ENCODE measurements at regions not wholly inside any gene's neighbourhood (a gene's known extent, or its start where the extent isn't known, plus 50 kb on each side); places are given as distances from the start of the nearest gene placed in this dataset.
A peak's percentile ranks its signal among the peaks of the same experiment; 100 is the strongest.

DNA sequence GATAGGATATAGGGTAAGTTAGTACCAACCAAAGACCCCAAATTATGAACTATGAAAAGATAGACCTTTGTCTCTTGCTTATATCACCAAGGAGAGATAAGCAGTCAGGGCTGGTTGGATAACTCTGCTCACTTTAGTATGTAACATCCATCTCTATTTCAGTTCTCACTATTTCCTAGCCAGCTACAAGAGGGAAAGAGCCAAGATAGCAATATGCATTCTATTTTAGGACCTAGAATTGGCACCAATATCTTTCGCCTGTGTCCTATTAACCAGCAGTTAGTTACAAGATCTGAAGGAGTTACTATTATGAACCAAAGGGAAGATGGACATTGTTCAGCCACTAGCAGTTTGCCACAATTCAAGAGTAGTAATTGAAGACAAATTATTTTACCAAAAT lies 457.5 kb downstream of the NSUN3 start:
- no peak for DNase-seq

DNA sequence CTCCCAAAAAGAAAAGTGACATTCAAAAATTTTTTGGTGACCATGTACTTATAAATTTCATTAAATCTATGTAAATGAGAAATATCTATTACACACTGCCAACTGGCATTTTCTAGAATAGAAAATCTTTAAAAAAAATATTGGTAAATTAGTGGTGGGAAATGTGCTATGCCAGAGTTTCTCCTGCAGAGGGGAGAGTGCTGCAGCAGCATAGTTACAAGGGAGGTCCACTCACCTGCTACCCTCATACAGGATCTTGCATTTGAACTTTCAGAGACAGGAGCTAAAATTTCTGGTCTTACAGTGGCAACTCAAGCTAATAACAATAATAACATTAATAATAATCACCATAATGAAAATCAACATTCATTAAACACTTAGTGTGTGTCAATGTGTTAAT lies 459.6 kb downstream of the NSUN3 start:
- no peak for DNase-seq

DNA sequence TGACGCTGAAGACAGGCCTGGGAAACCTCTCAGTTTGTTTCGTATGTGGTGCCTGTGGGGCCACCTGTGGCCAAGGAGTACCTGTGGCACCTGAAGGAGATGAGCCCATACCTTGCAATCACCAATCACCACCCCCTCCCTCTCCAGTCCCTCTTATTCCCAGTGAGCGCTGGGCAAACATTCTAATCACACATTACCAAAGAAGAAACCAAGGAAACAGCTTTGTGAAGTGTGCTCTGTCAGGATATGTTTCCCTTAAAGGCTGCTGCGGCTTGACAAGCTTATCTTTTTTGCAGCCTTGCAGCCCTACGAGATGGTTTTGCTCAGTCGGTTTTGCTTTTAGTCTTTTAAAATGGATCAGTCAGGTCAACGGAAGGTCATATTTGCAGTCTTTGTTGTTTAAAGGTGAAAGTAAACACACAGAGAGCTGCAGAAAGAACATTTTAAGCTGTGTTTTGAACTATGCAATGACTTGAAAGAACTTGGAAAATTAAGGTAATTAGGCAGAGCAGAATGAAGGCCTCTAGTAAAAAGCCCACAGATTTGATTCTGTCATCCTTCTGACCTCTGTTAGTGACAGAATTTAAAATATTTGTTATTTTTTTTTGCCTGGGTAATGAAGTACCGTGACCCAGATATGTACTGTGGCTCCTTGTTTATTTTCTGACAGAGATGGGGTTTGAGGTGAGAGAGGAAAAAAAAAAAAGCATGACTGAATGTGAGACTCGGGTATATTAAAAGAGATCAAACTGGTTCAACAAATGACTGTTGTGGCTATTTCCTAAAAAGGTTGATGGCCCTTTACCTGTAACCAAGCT lies 461.4 kb downstream of the NSUN3 start:
- peak; percentile 6 for DNase-seq

DNA sequence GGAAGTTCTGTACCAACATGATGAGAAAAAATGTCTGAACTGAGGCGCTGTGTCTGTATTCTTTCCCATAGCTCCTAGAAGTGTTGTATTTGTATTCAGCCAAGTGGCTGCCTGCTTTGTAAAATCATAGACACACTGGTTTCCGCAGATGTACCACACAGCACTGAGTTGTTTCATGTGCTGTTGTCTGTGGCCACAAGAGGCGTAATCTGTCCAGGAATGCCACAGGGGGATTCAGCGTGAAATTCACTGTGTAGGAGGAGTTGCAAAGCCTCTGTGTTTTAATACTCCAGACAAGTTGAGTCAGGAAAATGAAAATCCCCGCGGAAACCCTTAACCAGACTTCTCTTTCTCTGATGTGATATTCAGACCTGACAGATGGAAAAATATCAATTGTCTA lies 462.2 kb downstream of the NSUN3 start:
- DNase-seq, result no peak

DNA sequence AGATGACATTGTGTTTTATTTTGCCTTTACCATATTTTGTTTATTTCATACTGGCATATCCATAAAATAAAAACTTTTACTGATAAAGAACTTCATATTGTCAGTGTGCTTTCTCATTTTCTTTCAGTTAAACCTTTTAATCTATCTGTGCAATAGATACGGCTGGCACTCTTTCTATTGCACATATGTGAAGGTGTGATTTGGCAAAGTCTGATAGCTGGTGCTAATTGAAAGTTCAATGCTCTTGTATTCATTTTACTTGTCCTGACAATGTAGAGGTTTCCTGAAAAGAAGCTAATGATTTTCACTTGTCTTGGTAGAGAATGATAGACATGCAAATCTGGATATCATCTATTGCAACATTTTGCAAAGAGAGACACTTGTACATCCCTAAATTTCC lies 467.0 kb downstream of the NSUN3 start:
- DNase-seq, result no peak

DNA sequence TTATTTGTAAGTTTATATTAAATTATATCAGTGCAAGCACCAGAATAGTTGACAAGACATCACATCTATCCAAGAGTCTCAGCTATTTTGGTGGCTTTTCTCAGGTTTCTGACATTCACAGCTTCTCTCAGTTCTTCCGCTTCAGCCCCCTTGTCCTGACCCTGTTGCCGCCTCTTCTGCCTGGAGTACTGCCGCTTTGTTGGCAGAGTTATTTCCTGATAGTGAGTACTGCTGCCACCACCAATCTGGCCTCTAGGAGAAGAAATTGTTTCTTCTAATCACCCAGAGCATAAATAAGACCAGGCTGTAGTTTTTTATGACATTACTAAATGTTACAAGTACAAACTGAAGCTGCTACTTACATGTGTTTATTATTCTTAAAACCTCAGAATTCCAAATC lies 470.1 kb downstream of the NSUN3 start:
- DNase-seq, result no peak

DNA sequence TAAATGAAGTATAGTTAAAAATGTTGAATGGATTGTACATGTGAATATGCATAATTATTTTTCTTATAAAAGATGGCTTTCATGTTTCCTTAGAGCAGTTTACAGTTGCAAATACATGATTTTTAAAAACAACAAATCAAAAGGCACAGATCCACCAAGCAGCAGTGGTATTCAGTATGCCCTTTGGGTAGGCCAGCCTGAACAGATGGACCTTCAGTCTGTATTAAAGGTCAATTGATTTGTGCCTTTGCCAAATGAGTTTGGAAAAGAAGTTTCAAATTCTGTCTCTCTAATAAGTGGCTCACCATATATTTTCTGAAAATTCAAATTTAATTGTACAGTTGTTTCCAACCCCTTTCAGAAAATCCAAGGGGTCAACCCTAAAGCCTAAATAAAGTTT lies 477.1 kb downstream of the NSUN3 start:
- no peak for DNase-seq

DNA sequence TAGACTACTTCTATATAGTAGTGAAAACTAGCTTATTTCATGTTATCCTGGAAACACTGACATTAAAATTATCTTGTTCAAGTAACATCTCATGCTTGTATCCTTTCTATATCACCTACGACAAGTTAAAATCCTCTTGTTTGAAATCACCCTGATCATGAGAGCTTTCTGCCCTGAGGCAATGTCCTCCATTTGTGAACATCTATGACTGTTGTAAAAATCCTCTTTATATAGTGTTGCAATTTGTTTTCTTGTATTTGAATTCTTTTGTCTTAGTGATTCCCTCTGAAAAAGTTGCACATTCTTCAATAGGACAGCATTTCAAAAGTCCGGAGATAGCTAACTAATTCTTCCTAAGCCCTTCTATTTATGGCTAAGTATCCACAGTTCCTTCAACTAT lies 480.3 kb downstream of the NSUN3 start:
- no peak for DNase-seq

DNA sequence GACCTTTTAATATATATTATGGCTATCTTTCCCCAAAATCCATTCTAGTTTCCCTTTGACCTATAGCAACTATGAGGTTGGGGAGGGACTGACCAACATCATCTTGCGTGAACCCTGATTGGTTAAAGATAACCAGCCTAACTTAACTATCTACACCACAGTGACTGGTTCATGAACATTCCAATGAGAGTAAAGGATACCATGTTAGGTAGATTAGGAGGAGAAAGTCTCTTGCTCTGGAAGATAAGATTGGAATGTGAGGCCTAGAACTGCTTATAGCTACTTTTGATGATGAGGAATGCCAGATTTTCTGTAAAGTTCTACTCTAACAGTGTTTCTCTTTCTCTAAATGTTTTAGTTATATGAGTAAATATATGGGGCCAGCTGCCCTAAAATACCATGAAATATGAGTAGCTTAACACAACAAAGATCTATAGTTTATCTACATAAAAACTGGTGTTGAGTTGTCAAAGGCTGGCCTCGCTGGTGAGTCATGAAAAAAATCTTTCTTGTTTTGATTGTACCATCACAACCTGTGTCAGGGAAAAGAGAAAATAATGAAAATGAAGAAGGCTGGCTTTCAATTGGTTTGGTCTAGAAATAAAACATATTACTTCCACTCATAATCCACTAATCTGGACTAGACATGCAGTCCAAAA lies 481.4 kb downstream of the NSUN3 start:
- DNase-seq, result no peak

DNA sequence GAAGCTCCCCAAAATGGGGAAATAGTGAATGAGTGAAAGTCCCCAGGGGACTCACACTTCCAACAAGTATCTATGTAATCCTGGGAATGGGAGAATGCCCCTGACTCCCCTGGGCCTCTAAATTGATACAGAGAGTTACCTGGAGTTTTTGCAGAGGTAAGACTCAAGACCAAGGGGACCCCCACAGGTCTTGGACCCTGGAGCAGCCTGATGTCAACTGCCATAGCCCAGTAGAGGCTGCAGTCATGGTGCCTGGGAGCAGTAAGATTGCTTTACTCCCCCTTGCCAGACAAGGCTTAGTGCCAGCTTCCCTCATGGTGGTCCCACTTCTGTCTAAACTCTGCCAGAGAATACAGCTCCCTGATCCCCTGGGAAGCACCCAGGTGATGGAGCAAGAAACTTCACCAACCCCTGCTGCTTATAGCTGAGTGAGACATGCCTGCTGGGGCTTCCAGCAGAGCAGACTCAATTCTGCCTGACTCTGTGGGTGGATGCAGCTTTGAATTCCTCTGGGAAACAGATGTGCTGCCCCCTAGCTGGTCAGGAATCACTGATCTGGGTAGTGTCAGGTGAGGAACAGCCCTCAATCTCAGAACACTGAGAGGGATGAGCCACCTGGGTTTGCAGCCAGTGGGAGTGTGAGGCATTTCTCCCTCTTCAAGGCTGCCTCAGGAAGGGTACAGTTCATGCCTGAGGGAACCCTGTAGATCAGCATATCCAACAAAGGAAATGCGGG lies 485.9 kb downstream of the NSUN3 start:
- no peak for DNase-seq

DNA sequence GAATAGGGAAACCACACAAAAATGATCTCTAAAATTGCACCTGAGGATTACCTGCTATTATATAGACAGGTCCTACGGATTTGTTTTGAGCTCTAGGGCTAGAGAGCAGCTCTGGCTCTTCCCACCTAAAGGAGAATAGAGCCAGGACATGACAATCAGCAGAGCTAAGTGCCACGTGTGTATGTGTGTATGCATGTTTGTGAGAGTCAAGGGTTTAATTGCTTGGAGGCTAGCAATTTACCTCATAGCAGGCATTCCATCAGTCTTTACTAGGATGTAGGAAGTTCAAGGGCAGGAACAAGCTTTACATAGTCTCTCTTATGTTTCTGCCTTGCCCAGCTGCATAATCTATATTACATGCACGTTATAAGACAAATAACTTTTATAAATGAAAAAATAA lies 498.2 kb downstream of the NSUN3 start:
- no peak for DNase-seq

DNA sequence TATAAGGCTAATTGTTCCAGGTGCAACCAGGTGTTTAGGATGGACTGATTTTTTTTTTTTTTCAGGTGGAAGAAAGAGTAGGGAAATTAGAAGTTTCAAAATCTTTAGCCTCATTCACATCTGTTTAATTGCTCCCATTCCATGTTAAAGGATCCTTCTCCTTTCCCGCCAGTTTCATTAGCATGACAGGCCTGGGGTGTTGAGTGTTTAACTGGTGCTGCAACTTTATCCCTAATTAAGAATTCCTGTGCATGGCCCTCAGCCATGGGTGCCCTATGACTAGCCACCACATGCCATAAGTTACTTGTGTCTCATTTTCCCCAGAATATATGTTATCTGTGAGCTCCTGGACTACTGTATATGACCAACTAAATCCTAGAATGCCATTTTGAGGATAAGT lies 501.4 kb downstream of the NSUN3 start:
- DNase-seq, result no peak

DNA sequence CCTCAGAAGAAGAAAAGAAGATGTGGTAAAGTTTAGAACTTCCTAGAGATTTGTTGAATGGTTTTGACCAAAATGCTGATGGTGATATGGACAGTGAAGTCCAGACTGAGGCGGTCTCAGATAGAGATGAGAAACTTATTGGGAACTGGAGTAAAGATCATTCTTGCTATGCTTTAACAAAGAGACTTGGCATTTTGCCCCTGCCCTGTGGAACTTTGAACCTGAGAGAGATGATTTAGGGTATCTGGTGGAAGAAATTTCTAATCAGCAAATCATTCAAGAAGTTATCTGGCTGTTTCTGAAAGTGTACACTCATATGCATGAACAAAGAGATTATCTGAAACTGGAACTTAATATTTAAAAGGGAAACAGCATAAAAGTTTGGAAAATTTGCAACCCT lies 505.2 kb downstream of the NSUN3 start:
- no peak for DNase-seq

DNA sequence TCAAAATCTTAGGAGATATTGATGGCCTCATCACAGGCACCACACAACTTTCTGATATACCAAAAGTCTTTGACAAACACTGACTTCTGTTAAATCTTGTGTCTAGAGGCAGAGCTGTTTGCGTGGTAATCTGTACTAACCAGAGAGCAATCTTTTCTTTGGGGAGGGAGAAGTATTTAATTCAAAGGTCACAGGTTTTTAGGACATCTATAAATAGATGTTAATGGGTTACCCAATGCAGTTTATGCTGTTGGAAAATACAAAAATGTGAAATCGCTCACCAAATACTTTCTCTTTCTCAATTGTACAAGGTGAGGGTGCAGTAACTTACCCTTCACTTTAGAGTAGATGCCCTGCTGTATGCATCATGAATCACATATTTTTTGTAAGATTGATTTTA lies 510.5 kb downstream of the NSUN3 start:
- DNase-seq, result no peak

DNA sequence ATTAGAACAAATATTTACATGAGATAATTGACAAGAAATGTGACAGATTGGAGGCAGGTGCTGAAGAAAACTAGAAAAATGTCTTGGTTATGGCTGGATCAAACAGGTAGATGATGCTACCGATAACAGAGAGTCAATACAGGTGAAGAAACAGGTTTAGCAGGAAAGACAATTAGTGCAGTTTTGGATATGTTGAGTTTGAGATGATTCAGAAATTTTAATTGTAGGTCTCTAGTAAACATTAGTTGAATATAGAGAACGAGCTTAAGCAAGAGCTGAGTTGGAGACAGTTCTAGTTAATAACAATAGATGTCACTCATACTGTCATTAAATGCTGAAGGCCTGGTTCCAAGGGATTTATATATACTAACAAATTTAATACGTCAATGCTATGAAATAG lies 524.4 kb downstream of the NSUN3 start:
- no peak for DNase-seq

DNA sequence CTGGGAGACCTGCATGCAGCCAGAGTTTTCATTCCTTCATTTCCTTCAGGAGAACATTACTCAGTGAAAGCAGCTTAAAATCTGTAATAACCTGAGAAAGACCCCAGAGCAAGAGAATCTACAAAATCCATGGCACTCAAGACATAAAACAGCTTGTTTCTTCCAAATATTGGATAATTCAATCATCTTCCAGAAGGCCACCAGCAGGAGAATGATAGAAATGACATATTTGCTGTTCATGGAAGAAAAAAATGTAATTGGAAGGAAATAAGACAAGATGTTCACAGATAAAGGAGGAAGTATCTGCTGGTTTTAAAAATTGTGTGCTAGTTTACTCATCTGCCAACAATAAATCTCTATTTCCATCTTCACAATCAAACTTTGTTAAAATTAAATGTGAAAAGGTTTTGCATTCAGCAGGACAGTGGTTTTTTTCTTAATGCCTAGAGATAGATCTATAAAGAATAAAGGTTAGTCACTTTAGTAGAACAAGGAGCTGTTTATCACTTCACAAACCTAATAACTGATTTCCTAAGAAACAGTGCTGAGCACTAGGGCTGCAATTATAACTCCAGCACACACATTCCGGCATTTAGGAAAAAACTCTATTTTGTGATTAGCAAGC lies 530.8 kb downstream of the NSUN3 start:
- DNase-seq, result no peak

DNA sequence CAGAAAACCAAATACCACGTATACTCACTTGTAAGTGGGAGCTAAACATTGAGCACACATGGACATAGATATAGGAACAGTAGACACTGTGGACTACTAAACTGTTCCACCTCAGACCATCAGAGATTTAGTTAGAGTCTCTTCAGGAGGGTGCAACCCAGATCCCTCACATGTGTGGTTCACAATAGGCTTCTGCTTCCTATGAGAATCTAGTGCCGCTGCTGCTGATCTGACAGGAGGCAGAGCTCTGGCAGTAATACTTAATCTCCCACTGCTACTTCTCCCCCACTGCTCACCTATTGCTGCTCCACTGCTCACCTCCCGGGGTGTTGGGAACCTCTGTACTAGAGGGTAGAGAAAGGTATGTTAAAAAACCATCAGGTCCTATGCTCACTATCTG lies 533.3 kb downstream of the NSUN3 start:
- no peak for DNase-seq

DNA sequence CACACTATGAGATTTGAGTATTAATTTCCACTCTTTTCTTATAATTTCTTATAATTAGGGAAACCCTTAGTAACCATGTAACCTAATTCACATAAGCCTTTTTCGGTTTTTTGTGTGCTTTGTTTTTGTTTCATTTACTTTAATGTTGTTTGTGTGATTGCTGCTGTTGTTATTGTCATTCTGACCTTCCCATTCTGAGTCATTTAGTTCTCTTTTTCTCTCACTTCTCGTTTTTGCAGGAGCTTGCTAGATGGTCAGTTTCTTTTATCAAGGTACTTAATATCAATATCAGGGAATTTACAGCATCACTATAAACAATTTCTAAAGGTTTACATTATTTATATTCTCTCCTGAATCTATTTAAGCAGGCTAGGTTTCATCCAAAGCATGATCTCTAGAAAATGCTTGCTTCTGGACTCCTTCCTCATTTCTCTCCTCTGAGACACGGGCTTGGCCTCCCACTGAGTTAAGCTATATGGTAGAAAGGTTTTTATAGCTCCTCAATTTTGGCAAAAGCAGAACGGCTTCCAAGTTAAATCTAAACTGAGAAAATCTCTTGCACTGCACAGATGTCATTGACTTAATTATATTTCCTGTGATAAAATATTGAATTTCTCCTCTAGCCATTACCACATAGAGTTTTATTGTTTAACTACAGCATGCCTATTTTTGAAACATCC lies 534.2 kb downstream of the NSUN3 start:
- no peak for DNase-seq

DNA sequence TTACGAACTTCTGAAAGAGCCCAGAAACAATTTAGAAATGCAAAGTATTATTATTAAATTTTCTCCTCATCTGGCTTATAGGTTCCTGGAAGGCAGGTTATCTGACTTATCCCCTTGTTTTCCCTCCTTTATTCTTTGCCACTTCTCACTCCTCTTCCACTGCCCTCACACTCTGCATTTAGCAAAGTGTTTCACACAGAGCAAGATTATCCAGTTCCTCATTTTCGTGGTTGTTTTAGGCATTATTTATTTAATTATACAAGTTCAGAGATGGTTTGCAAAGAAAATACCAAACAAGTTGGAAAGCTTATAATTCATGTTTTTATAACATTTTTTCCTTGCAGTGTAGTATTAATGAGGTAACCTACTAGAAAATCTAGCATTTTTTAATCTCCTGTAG lies 544.9 kb downstream of the NSUN3 start:
- DNase-seq, result no peak

DNA sequence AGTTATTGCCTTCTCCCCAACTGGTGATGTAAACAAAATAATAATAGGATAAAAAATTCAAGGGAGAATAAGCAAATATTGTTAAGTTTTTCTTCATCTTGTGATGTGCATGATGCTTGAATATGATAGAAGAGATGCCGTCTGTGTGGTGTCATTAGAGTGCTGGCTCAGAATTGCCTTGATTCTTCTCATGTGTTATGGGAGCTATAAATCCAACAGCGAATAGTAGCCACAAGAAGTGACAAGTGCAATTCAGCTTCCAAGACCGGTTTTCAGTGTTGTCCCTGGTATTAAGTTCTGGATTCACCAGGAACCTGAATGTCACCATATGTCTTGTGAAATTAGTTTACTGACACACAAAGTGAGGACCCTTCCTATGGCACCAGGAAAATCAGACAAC lies 547.0 kb downstream of the NSUN3 start:
- no peak for DNase-seq

DNA sequence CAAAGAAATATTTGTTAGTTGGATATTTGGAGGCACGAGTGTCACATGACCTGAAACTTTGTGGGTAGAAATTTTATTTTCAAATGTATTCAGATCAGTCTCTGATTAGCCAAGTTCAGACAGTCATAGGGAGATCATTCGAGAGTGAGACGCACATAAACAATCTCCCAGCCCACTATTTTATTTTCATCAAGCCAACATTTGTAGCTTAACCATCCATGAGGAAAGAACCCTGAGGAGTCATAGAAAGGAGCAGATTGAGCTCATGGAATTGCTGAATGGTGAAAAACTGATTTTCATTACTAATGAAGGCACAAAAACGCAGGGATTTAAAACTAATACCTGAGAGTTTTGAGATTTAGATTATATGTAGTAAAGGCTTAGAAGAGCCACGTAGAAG lies 548.7 kb downstream of the NSUN3 start:
- DNase-seq, result no peak

DNA sequence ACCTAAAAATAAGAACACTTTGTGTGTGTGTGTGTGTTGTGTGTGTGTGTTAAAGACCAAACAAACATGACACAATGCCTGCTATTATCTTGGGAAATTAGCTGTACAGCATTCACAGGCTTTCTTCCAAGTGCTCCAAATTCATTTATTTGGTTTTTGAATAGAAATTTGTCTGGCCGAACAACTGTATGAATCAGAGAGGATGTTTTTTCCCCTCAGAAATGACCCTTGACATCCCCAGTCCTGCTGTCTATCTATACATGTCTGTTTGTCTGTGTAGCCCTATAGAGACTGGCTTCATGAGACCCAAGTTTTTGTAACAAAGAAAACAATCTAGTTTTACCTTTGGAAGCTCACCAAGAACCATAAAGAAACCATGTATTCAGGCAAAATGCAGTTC lies 549.8 kb downstream of the NSUN3 start:
- DNase-seq, result no peak

DNA sequence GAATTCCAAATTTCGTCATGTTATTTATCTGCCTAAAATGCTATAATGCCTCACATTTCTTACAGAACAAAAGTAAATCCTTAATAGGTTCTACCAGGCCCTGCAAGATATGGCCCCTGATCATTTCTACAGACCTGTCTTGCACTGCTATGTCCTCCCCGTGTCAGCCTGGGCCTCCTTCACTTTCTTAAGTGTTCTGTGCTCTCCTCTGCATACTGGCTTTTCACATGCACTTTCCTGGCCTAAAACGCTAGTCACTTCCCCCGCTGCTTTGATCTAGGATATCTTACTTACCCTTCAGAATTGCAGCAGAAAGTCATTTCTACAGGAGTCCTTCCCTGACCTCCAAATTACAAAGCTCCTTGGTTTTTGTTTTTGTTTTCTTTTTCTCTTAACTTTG lies 551.3 kb downstream of the NSUN3 start:
- DNase-seq, result no peak
